GM12873 (cell line): ENCODE measurements at regions not wholly inside any gene's neighbourhood (a gene's known extent, or its start where the extent isn't known, plus 50 kb on each side); places are given as distances from the start of the nearest gene placed in this dataset.

ENCODE experiments used
- TF ChIP-seq, protein P1 (sequence below): IDR thresholded peaks from 2 replicates; pipeline ENCODE4 v1.5.1; 2012; ENCODE audit warnings: low read depth, mild to moderate bottlenecking, moderate library complexity, low read length, control low read depth; ENCODE audit not compliant: insufficient read depth; ENCODE audit errors: missing control alignments

DNA sequence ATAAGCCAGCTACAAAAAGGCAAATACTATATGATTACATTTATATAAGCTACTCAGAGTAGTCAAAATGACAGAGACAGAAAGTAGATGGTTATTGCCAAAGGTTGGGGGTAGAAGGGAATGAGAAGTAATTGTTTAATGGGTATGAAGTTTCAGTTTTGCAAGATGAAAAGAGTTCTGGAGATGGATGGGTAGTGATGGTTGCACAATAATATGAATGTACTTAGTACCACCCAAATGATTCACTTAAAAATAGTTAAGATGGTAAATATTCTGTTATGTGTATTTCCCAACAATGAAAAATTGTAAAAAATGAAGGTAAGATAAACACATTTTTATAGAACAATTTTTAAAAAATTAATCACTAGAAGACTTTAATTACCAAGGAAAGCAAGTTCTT is 448.4 kb downstream of the ADCYAP1 start:
- TF ChIP-seq, protein P1, sequence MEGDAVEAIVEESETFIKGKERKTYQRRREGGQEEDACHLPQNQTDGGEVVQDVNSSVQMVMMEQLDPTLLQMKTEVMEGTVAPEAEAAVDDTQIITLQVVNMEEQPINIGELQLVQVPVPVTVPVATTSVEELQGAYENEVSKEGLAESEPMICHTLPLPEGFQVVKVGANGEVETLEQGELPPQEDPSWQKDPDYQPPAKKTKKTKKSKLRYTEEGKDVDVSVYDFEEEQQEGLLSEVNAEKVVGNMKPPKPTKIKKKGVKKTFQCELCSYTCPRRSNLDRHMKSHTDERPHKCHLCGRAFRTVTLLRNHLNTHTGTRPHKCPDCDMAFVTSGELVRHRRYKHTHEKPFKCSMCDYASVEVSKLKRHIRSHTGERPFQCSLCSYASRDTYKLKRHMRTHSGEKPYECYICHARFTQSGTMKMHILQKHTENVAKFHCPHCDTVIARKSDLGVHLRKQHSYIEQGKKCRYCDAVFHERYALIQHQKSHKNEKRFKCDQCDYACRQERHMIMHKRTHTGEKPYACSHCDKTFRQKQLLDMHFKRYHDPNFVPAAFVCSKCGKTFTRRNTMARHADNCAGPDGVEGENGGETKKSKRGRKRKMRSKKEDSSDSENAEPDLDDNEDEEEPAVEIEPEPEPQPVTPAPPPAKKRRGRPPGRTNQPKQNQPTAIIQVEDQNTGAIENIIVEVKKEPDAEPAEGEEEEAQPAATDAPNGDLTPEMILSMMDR = no peak

DNA sequence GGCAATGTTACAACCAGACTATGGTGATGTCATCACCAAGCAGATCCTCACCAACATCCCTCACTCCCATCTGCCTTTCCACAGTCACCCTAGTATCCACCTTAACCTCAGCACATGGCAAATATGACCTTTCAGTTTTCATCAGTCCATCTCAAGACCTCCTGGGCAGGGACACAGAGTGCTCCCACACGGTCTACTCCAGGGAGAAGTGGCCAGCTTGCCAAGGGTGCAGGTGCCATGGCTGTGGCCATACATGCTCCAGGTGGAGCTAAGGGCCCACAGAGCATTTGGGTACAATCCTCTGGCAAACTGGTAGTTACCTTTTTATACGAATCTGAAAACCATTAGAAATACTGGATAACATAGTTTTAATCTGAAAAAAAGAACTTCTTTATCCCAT is 453.1 kb downstream of the ADCYAP1 start:
- TF ChIP-seq, protein P1 = no peak

DNA sequence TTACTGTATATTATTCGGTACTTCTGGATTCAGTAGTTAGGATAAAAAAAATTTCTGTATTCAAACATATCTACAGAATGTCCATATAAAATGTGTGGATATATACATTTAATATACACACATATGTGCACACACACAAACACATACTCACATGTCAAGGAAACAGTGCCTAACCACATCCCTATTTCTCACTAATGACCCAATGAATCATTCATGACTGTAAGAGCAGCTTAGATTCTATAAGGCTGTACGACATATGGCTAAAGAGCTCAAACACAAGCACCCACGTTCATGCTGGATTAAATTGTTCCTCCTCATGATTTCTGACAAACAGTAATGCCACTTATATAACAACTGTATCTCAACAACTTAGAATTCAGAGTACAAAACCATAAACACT is 457.3 kb downstream of the ADCYAP1 start:
- TF ChIP-seq, protein P1 = no peak

DNA sequence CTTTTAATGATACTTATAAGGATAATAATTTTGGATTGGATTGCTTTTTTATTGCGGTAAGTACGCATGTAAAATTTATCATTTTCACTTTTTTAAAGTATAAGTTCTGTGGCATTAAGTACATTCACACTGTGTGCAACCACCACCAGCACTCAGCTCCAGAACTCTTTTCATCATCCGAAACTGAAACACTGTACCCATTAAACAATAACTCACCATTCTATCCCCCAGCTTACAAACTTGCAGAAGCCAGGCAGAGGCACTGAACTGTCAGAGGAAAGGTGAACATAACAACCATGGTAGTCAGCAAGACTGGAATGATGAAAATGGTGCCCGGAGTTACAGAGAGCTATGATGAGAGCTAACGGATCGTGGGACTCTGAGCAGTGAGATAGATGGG is 465.9 kb downstream of the ADCYAP1 start:
- TF ChIP-seq, protein P1 = no peak

DNA sequence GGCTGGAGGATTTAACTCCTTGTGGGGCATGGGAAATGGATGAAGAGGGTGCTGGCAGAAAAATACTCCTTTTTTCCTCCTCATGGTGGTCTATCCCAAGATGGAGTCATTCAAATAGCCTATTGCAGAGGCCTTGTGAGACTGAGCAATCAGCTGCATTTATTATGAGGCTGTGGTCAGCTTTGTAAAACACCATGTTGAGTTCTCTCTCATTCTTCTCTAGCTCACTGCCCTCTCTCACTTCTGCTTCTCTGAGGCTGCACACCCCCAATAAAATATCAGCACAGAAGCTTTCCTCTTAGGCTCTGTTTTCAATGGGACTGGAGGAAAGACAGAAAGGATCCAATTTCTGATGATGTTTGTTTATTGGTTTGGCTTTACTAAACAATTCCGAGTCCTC is 467.1 kb downstream of the ADCYAP1 start:
- TF ChIP-seq, protein P1 = no peak

DNA sequence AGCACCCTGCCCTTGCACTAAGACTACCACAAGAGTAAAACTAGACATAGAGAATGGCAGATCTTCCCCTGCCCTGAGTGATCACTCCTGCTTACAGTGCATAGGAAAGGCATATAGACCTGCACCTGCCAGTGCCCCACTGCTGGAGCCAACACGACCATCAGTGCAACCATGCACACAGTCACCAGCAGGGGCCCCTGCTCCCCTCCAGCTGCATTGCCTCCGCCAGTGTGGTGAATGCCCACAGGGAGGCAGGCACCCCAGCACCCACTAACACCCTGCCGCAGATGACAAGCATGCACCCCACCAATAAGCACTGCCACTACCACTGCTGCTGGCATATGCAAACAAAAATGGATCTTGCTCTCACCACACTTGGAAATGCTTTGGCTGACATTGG is 478.8 kb downstream of the ADCYAP1 start:
- TF ChIP-seq, protein P1 = no peak

DNA sequence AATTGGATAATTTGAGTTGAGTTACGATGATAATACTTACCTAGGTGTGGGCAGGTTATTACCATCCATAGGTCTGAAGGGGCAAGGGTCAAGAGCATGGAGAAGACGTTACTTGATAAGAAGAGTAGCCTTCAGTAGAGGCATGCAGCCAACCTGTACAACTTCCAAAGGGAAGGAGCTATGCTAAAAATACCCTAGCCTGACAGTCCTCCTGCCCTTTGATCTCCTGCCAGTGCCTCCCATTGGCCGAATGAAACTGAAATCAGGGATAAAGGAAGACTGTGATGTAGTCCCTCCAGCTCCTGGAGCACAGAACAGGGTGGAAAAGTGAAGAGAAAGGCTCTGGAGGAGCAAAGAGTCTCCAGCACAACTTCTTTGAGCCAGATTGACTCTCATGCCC is 487.4 kb downstream of the ADCYAP1 start:
- TF ChIP-seq, protein P1 = no peak
